Breast epithelium (tissue), 3 donors: ENCODE measurements at regions not wholly inside any gene's neighbourhood (a gene's known extent, or its start where the extent isn't known, plus 50 kb on each side); places are given as distances from the start of the nearest gene placed in this dataset.

Experiments
- POLR2A ChIP-seq: fragments of 450-650 bp; IDR thresholded peaks from one replicate; pipeline ENCODE4 v1.6.1; 2016; ENCODE audit warnings: antibody characterized with exemption, mild to moderate bottlenecking, moderate library complexity
- TF ChIP-seq, protein P1 (sequence below), 3 donors: fragments of 450-650 bp; IDR thresholded peaks; one replicate each; pipeline ENCODE4 v1.5.1; 2016 to 2017; ENCODE audit warnings: antibody characterized with exemption in 3 of 3, mild to moderate bottlenecking in 3 of 3, moderate library complexity in 3 of 3

DNA sequence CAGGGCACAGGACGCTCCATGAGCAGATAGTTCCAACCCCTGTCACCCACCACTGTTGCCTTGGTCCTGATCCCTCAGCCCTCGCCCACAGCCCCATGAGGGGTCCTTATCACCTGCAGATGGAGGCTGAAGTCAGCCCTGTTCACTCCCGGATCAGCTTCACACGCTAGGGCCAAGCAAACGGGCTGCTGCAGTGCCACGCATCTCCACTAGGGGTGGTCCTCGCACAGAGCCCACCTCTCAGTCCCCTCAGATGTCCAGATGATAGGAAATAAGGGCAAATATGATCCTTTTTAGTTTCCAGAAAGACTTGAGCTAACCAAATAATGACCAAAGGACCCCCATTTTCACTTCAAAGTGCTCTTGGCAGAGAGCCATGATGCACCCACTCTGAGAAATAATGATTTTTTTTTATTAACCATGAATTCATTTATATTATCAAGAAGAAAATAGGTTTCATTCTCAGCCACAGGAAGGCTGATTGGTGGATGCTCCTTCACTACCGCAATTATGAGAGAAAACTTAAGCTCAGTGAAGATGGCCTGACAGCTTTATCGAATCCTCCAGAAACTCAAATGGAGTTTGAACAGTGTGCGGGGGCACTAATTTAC lies 71.9 kb upstream of the KLHL29 start:
- TF ChIP-seq, protein P1, sequence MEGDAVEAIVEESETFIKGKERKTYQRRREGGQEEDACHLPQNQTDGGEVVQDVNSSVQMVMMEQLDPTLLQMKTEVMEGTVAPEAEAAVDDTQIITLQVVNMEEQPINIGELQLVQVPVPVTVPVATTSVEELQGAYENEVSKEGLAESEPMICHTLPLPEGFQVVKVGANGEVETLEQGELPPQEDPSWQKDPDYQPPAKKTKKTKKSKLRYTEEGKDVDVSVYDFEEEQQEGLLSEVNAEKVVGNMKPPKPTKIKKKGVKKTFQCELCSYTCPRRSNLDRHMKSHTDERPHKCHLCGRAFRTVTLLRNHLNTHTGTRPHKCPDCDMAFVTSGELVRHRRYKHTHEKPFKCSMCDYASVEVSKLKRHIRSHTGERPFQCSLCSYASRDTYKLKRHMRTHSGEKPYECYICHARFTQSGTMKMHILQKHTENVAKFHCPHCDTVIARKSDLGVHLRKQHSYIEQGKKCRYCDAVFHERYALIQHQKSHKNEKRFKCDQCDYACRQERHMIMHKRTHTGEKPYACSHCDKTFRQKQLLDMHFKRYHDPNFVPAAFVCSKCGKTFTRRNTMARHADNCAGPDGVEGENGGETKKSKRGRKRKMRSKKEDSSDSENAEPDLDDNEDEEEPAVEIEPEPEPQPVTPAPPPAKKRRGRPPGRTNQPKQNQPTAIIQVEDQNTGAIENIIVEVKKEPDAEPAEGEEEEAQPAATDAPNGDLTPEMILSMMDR (IDR thresholded peaks at IDR 0.05), result no peak
- TF ChIP-seq POLR2A, result no peak
